ENCODE measurements at regions not wholly inside any gene's neighbourhood (a gene's known extent, or its start where the extent isn't known, plus 50 kb on each side); places are given as distances from the start of the nearest gene placed in this dataset.

DNA sequence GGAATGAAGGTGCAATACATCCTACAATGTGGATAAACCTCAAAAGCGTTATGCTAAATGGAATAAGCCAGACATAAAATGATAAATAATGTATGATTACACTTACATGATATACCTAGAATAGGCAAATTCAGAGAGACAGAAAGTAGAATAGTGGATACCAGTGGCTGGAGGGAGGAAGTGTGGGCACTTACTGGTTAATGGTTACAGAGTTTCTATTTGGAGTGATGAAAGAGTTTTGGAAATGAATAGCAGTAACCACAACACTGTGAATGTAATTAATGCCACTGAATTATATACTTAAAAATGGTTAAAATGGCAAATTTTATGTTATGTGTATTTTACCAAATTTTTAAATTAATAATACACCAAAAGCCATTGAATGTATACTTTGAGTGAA, 71.4 kb upstream of the CST7 start:
- peaks cover 8% of the 10 kb centered on the region for H3K9me3 Mint-ChIP-seq (ENCODE audit: unreplicated experiment)
- peaks cover 9% of the 10 kb centered on the region for H3K4me1 Mint-ChIP-seq (ENCODE audit: low read depth, unreplicated experiment)
- no peak for DNase-seq
- no peak overlapping the region for H3K27ac Mint-ChIP-seq (ENCODE audit: unreplicated experiment)
- peaks cover 21% of the 10 kb centered on the region for H3K36me3 Mint-ChIP-seq (ENCODE audit: unreplicated experiment)
- H3K4me3 Mint-ChIP-seq (ENCODE audit: unreplicated experiment) = no peak overlapping the region
- H3K27me3 Mint-ChIP-seq (ENCODE audit: unreplicated experiment) = no peaks in the 10 kb centered on the region
- TF ChIP-seq, protein P1, sequence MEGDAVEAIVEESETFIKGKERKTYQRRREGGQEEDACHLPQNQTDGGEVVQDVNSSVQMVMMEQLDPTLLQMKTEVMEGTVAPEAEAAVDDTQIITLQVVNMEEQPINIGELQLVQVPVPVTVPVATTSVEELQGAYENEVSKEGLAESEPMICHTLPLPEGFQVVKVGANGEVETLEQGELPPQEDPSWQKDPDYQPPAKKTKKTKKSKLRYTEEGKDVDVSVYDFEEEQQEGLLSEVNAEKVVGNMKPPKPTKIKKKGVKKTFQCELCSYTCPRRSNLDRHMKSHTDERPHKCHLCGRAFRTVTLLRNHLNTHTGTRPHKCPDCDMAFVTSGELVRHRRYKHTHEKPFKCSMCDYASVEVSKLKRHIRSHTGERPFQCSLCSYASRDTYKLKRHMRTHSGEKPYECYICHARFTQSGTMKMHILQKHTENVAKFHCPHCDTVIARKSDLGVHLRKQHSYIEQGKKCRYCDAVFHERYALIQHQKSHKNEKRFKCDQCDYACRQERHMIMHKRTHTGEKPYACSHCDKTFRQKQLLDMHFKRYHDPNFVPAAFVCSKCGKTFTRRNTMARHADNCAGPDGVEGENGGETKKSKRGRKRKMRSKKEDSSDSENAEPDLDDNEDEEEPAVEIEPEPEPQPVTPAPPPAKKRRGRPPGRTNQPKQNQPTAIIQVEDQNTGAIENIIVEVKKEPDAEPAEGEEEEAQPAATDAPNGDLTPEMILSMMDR (IDR thresholded peaks at IDR 0.05; ENCODE audit: partially characterized antibody, unreplicated experiment) = no peak

DNA sequence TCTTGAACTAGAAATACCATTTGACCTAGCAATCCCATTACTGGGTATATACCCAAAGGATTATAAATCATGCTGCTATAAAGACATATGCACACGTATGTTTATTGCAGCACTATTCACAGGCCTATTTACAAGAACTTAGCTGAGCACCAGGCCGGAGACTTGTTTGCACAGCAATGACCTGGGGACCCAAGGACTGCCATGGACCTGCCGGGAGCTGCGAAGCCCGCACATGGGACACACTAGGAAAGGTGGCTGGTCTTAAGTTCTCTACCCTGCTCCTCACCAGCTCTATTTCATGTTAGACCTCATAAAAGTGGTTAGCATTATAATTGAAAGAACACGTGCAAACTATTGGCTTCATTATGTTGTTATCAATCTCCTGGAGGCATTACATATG, 70.4 kb upstream of the CST7 start:
- DNase-seq = no peak
- Mint-ChIP-seq H3K36me3 (ENCODE audit: unreplicated experiment) (peaks cover 22% of the 10 kb centered on the region), H3K9me3 (ENCODE audit: unreplicated experiment) (peaks cover 8% of the 10 kb centered on the region), H3K4me1 (ENCODE audit: low read depth, unreplicated experiment) (peaks cover 9% of the 10 kb centered on the region), H3K4me3 (ENCODE audit: unreplicated experiment) (no peak overlapping the region), H3K27ac (ENCODE audit: unreplicated experiment) (no peak overlapping the region), H3K27me3 (ENCODE audit: unreplicated experiment) (no peaks in the 10 kb centered on the region)
- TF ChIP-seq, protein P1 (IDR thresholded peaks at IDR 0.05; ENCODE audit: partially characterized antibody, unreplicated experiment) = no peak

DNA sequence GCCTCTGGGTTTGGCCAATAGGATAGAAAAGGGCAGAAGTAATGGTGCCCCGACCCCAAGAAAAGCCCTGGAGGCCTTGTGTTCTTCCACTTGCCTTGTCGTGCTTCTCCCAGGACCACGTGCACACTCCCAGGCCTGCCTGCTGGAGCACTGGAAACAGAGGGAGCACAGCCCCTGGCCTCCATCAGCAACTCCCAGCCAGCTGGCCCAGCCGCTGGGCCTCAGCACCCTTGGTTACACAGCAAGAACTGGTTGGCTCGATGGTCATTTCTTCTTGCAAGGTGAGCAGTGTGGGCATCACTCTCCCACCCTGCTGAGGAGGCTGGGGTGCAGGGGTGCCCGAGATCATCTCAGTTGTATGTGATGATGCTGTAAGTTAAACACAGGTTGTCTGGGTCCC, 69.2 kb upstream of the CST7 start:
- TF ChIP-seq, protein P1 (IDR thresholded peaks at IDR 0.05; ENCODE audit: partially characterized antibody, unreplicated experiment) = no peak
- H3K4me1 Mint-ChIP-seq (ENCODE audit: low read depth, unreplicated experiment) = peaks cover under 1% of the 10 kb centered on the region
- no peak overlapping the region for H3K27ac Mint-ChIP-seq (ENCODE audit: unreplicated experiment)
- H3K36me3 Mint-ChIP-seq (ENCODE audit: unreplicated experiment) = peaks cover 22% of the 10 kb centered on the region
- no peak overlapping the region for H3K4me3 Mint-ChIP-seq (ENCODE audit: unreplicated experiment)
- DNase-seq = no peak
- H3K9me3 Mint-ChIP-seq (ENCODE audit: unreplicated experiment) = peaks cover 3% of the 10 kb centered on the region
- no peaks in the 10 kb centered on the region for H3K27me3 Mint-ChIP-seq (ENCODE audit: unreplicated experiment)

DNA sequence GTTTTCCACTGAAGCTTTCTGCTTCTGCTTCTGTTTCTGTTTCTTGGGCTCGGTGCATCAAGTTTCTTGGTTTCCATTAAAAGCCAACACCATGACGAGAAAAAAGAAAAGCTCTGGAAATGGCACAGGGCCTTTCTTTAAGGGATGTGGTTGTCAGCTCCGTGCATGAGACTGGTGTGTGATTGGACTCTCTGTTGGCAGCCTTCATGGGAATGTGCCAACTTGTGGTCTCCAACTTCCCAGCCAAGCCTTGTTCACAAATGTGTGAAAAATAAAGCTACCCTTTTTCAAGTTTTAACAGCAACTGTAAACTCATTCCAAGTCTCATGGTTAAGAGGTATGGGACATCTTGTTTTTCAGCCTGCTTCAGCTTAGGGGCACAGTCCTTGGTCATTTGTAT, 68.7 kb upstream of the CST7 start:
- H3K36me3 Mint-ChIP-seq (ENCODE audit: unreplicated experiment) = peaks cover 22% of the 10 kb centered on the region

DNA sequence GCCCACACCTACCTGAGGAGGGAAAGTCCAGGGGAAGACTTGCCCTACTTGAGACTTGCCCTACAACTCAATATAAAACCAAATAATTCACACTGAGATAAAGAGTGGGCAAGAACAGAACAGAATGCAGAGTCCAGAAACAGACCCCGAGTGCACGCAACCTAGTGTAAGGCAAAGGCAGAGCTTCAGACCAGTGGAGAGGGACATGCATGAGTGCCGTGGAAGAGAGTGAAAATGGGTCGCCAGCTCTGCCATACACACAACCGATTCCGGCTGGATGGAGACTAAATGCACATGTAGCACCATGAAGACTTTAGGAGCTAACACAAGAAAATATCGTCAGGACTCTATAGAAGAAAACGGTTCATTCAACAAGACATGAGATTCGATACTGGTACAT, 58.8 kb upstream of the CST7 start:
- no peak for DNase-seq
- TF ChIP-seq, protein P1 (IDR thresholded peaks at IDR 0.05; ENCODE audit: partially characterized antibody, unreplicated experiment) = no peak
- Mint-ChIP-seq H3K36me3 (ENCODE audit: unreplicated experiment) (peaks cover 7% of the 10 kb centered on the region), H3K4me1 (ENCODE audit: low read depth, unreplicated experiment) (no peaks in the 10 kb centered on the region), H3K4me3 (ENCODE audit: unreplicated experiment) (no peak overlapping the region), H3K9me3 (ENCODE audit: unreplicated experiment) (peaks cover 3% of the 10 kb centered on the region), H3K27me3 (ENCODE audit: unreplicated experiment) (peaks cover 2% of the 10 kb centered on the region), H3K27ac (ENCODE audit: unreplicated experiment) (no peak overlapping the region)

More for the DNA sequence above, 68.7 kb upstream of the CST7 start:
- Mint-ChIP-seq H3K9me3 (ENCODE audit: unreplicated experiment) (peaks cover 3% of the 10 kb centered on the region), H3K27me3 (ENCODE audit: unreplicated experiment) (no peaks in the 10 kb centered on the region), H3K4me1 (ENCODE audit: low read depth, unreplicated experiment) (no peaks in the 10 kb centered on the region), H3K27ac (ENCODE audit: unreplicated experiment) (no peak overlapping the region), H3K4me3 (ENCODE audit: unreplicated experiment) (no peak overlapping the region)
- no peak for DNase-seq
- TF ChIP-seq, protein P1 (IDR thresholded peaks at IDR 0.05; ENCODE audit: partially characterized antibody, unreplicated experiment) = no peak

Data from glutamatergic neuron (in vitro differentiated cells).